ENCODE measurements at regions not wholly inside any gene's neighbourhood (a gene's known extent, or its start where the extent isn't known, plus 50 kb on each side); places are given as distances from the start of the nearest gene placed in this dataset.

- FAIRE-seq, result no peak
- ChIA-PET CTCF (ENCODE audit: low intra/inter-chr PET ratio, low total read pairs) (no interaction called here), POLR2A (no interaction called here)
- H3K27ac ChIP-seq (ENCODE audit: extremely low read length, insufficient read depth, low read length), result no peak overlapping the region
- in situ Hi-C loops (cut with HindIII; ENCODE audit: extremely low pct_ligation_motif_present, low pct_unique_long_range_greater_than_20kb), result no loop called here
- WGBS (ENCODE audit: low lambda C conversion rate), result 0% methylated on average over 3 of the region's 3 CpGs
- no peak overlapping the region for H3K4me3 ChIP-seq (replicated peaks in 1 of 3; ENCODE audit: insufficient read depth in 1 of 3, low read depth in 2 of 3, low read length in 3 of 3)
- no peak overlapping the region for H3K4me2 ChIP-seq (ENCODE audit: low read depth, low read length)
- no peaks in the 10 kb centered on the region for H3K4me1 ChIP-seq (ENCODE audit: insufficient read depth, low read length)
- no peaks in the 10 kb centered on the region for H3K27me3 ChIP-seq (ENCODE audit: control insufficient read depth in 1 of 2, insufficient read depth in 2 of 2, low read length in 2 of 2)
- H4K20me1 ChIP-seq (ENCODE audit: insufficient read depth, low read length), result no peaks in the 10 kb centered on the region
- no peaks in the 10 kb centered on the region for H3K36me3 ChIP-seq (replicated peaks in 1 of 2; ENCODE audit: control insufficient read depth in 1 of 2, insufficient read depth in 2 of 2, low read length in 2 of 2)
- intact Hi-C loops (cut with micrococcal nuclease; ENCODE audit: unreplicated experiment), result no loop called here
- no peaks in the 10 kb centered on the region for H3K79me2 ChIP-seq (ENCODE audit: insufficient read depth, low read length)
- TF ChIP-seq ZBTB43 (CRISPR knock-in tag; conservative IDR thresholded peaks at IDR 0.05) (no peak), MAFF (IDR thresholded peaks at IDR 0.05; ENCODE audit: low read depth, low read length) (peak; percentile 90), PREB (CRISPR knock-in tag; IDR thresholded peaks at IDR 0.05) (no peak), KLF6 (CRISPR knock-in tag; IDR thresholded peaks at IDR 0.05) (no peak), MAFK (conservative IDR thresholded peaks at IDR 0.05 in 1 of 2, IDR thresholded peaks at IDR 0.05 in 1 of 2; ENCODE audit: low read length in 2 of 2) (peak; percentile 84 to 94)
- no peak for DNase-seq (ENCODE audit: low spot score)
- no TSS peak for BruUV-seq (replicated peaks)
- ATAC-seq, result no peak
- no peaks in the 10 kb centered on the region for H3K9me3 ChIP-seq (ENCODE audit: low read length)
- H2AFZ ChIP-seq (ENCODE audit: low read length), result no peak overlapping the region
- no peak overlapping the region for H3K9ac ChIP-seq (ENCODE audit: insufficient read depth, low read depth, low read length)
These were observed 188.1 kb upstream of the CACNA1E start for GRCh38 chr1:181295217-181295616.

GRCh38 chr1:181296180-181296579, 187.1 kb upstream of the CACNA1E start:
- intact Hi-C loops (cut with micrococcal nuclease; ENCODE audit: unreplicated experiment) (no loop called here), in situ Hi-C loops (cut with HindIII; ENCODE audit: extremely low pct_ligation_motif_present, low pct_unique_long_range_greater_than_20kb) (no loop called here)
- Histone ChIP-seq H3K27ac (ENCODE audit: extremely low read length, insufficient read depth, low read length) (no peak overlapping the region), H4K20me1 (ENCODE audit: insufficient read depth, low read length) (no peaks in the 10 kb centered on the region), H3K36me3 (replicated peaks in 1 of 2; ENCODE audit: control insufficient read depth in 1 of 2, insufficient read depth in 2 of 2, low read length in 2 of 2) (no peaks in the 10 kb centered on the region), H3K4me2 (ENCODE audit: low read depth, low read length) (no peak overlapping the region), H3K4me1 (ENCODE audit: insufficient read depth, low read length) (no peaks in the 10 kb centered on the region), H3K9ac (ENCODE audit: insufficient read depth, low read depth, low read length) (no peak overlapping the region), H3K79me2 (ENCODE audit: insufficient read depth, low read length) (no peaks in the 10 kb centered on the region), H3K9me3 (ENCODE audit: low read length) (no peaks in the 10 kb centered on the region), H3K4me3 (replicated peaks in 1 of 3; ENCODE audit: insufficient read depth in 1 of 3, low read depth in 2 of 3, low read length in 3 of 3) (no peak overlapping the region), H2AFZ (ENCODE audit: low read length) (no peak overlapping the region), H3K27me3 (ENCODE audit: control insufficient read depth in 1 of 2, insufficient read depth in 2 of 2, low read length in 2 of 2) (no peaks in the 10 kb centered on the region)
- POLR2A ChIA-PET, result no interaction called here
- BruUV-seq (replicated peaks), result no TSS peak
- 0% methylated on average over 2 of the region's 2 CpGs for WGBS (ENCODE audit: low lambda C conversion rate)
- TF ChIP-seq ZNF180 (CRISPR knock-in tag; IDR thresholded peaks at IDR 0.05; ENCODE audit: borderline replicate concordance, low read depth), result no peak
- TF ChIP-seq TARDBP (CRISPR knock-in tag; IDR thresholded peaks at IDR 0.05), result no peak
- no peak for TF ChIP-seq NR2C2 (CRISPR knock-in tag; IDR thresholded peaks at IDR 0.05; ENCODE audit: borderline replicate concordance)
- no peak for TF ChIP-seq ZFP90 (CRISPR knock-in tag; IDR thresholded peaks at IDR 0.05; ENCODE audit: borderline replicate concordance)
- CTCF ChIA-PET (ENCODE audit: low intra/inter-chr PET ratio, low total read pairs), result no interaction called here
- FAIRE-seq (no peak), ATAC-seq (no peak), DNase-seq (ENCODE audit: low spot score) (no peak)
